ENCODE measurements at regions not wholly inside any gene's neighbourhood (a gene's known extent, or its start where the extent isn't known, plus 50 kb on each side); places are given as distances from the start of the nearest gene placed in this dataset.

GRCh38 chr2:6109831-6110230, 417.6 kb downstream of the SOX11 start:
- TF ChIP-seq, protein P1, sequence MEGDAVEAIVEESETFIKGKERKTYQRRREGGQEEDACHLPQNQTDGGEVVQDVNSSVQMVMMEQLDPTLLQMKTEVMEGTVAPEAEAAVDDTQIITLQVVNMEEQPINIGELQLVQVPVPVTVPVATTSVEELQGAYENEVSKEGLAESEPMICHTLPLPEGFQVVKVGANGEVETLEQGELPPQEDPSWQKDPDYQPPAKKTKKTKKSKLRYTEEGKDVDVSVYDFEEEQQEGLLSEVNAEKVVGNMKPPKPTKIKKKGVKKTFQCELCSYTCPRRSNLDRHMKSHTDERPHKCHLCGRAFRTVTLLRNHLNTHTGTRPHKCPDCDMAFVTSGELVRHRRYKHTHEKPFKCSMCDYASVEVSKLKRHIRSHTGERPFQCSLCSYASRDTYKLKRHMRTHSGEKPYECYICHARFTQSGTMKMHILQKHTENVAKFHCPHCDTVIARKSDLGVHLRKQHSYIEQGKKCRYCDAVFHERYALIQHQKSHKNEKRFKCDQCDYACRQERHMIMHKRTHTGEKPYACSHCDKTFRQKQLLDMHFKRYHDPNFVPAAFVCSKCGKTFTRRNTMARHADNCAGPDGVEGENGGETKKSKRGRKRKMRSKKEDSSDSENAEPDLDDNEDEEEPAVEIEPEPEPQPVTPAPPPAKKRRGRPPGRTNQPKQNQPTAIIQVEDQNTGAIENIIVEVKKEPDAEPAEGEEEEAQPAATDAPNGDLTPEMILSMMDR (IDR thresholded peaks at IDR 0.05): no peak
- TF ChIP-seq POLR2A (IDR thresholded peaks at IDR 0.05): no peak
